ENCODE measurements at regions not wholly inside any gene's neighbourhood (a gene's known extent, or its start where the extent isn't known, plus 50 kb on each side); places are given as distances from the start of the nearest gene placed in this dataset.

DNA sequence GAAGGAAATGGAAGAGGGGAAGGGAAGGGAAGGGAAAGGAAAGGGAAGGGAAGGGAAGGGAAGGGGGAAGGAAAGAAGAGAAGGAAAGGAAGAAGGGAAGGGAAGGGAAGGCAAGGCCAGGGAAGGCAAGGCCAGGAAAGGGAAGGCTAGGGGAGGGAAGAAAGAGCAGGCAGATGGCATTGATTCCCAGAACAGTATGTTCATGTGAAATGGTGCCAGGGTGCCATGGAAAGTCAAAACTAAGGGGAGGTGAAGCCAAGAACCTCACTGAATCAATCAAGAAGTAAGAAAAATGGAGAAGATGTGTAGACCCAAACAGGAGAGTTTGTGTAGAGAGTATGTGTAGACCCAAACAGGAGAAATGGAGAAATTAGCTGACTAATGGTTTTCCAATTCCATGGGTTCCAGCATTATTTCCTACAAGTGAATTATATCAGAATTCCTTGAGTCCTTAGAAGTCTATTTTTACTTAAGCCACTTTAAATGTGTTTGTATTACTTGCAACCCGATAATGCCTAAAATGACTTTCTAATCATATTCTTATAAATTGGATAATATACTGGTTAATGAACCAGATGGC, 367.6 kb downstream of the TXNL1 start:
- DNase-seq, result no peak

DNA sequence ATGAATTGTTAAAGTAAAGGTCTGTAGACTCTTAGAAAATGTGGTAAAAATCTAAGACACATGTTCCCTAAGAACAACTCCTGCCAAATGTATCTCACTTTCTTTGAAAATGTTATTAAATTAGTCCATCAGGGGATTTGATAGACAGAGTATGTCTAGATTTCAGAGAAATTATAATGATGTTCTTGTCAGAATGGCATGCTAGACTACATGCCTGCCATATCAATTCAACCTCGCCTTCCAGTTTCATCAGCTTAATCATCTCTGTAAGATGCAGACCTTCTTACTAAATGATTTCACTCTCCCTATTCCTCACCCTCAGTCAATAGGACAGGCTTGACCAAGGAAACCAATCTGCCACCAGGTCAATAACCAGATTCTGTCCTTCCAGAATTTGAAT, 368.4 kb downstream of the TXNL1 start:
- DNase-seq, result no peak

DNA sequence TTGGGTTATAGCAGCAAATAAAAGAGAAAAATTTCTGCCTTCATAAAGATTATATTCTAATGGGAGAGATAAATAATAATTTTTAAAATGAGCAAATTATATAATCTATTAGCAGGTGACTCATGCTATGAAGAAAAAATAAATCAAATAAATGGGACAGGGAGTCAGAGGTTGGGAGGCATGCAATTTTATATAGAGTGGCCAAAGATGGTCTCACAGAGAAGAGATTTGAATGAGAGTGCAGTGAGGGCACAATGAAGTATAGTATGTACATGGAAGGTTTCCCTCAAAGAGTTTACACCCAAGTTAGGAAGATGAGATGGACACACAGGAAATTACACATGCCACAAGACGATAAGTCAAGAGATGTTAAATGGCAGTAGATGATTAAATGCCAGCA, 369.4 kb downstream of the TXNL1 start:
- no peak for DNase-seq

DNA sequence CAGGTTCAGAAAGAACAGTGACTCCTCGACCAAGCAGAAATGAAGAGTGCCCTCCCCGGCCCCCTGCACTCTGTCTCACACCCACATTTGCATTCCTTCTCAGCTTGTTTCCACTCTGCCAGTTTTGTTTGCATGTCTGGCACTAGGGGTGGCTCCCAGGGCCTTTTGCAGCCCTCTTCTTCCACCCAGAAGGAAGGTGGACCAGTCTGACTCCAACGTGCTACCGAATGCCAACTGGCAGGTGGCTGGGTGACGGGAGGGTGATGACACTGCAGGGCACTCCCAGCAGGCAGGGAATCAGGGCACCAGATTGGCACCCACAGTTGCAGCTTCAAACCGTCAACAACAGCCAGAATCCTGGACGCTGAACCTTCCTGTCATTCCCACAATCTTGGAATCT, 371.1 kb downstream of the TXNL1 start:
- DNase-seq, result no peak

DNA sequence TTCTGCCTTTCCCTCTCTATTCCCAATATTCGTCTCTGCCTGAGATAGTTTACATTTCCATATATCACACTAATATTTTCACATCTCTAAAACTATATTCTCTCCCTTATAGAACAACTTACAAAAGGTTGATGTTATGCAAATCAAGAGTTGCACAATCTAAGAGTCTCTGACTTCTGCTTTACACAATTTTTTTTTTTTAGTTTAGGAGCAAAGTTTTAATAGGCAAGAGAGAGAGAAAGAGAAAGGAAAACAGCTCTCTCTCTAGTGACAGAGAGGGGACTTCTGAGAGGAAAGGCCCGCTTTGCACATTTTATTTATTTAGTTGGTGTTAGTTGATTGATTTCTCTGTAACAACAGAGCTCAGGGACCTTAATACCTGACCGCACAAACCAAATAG, 380.2 kb downstream of the TXNL1 start:
- DNase-seq, result no peak

DNA sequence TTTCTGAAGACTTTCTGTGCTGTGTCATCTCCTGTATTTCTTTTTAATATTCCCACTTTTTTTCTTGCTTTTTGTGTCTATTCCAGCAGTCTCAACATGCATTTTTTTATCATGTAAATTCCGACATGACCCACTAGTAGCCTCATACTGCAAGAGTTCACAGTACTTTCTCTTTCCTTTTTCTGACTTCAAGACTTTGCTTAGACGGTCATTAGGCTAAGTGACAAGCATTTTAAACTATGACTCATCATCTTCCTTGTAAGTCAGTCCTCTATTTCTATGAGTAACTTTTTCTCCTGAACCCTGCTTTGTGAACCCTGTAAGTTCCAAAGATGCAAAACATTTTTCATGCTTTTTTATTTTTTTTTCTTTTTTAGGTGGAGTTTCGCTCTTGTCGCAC, 381.2 kb downstream of the TXNL1 start:
- no peak for DNase-seq

DNA sequence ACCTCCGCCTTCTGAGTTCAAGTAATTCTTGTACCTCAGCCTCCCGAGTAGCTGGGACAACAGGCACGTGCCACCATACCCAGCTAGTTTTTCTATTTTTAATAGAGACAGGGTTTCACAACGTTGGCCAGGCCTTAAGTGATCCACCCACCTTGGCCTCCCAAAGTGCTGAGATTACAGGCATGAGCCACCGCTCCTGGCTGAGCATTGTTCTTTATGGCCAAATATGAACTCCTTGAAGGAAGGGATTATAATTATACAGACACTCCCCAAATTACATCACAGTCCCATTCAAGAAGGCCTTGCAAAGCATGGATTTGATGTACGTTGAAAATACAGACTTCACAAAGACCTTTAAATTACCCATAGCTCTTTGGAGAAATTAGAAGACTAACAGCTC, 381.7 kb downstream of the TXNL1 start:
- no peak for DNase-seq

DNA sequence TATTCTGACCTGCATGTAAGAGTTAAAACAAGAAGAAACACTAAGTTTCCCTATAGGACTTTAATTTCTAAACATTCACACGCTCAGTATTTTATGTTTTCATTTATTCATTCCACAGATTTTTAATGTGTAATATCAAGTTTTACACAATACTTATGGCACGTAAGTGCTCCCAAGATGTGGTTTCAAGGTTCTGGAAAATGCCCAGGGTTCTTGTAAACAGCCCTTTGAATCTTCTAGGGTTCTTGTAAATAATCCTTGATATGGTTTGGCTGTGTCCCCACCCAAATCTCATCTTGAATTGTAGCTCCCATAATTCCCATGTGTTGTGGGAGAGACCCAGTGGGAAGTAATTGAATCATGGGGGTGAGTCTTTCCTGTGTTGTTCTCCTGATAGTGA, 383.0 kb downstream of the TXNL1 start:
- no peak for DNase-seq

DNA sequence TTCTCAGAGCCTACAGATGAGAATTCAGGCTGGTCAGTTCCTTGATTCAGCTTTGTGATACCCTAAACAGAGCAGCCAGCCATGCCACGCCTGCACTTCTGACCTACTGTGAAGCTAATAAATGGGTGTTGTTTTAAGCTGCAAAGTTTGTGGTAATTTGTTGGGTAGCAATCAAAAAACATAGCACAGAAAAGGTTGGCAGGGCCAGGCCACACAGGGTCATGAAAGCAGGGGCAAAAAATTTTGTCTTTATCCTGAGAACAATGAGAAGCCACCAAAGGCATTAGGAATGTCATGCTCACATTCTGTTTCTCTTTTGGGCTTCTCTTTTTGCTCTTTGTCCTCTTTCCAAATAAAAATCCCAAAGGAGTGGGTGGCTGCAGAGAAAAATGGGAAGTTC, 385.9 kb downstream of the TXNL1 start:
- no peak for DNase-seq

DNA sequence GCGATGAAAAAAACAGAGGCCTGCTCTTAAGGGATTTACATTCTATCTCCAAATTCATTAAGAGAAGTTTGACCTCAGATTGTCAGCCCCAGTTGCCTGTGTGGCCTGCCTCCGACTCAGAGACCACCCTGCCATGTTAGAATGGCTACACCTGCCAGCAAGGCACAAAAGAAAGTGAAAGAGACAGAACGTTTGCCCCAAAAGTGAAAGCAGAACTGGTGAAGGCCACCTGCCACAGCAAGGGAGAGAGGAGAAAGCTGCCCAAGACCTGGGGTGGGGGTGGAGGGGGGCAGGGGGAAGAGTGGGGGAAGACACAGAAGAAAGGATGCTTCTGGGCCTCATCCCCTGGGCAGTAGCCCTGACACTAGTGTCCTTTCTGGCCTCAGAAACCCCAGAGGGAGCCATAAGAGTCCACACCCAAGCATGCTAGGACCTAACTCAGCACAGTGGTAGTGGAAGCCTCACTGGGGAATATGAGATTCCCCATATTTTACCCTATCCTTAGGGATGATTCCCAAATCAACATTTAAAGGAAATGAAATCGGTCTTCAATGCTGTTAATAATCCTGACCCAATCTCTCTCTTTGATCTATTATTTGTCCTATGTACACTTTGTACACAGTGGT, 389.7 kb downstream of the TXNL1 start:
- DNase-seq, result no peak

DNA sequence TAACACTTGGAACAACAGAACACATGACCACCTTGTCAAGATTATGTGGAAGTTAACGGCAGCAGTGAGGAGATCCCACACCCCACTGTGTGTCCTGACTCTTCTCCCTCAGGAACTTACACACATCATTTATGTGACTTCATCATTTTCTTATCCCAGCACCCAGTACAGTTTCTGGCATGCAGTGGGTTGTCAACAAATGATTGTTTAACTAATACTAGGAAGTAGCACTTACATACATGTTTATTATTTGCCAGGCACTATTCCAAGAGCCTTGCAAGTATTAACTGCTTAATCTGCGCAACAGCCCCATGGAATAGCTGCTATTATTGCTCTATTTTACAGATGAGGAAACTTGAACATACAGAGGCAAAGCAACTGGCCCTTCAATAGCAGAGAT, 391.5 kb downstream of the TXNL1 start:
- DNase-seq, result no peak

DNA sequence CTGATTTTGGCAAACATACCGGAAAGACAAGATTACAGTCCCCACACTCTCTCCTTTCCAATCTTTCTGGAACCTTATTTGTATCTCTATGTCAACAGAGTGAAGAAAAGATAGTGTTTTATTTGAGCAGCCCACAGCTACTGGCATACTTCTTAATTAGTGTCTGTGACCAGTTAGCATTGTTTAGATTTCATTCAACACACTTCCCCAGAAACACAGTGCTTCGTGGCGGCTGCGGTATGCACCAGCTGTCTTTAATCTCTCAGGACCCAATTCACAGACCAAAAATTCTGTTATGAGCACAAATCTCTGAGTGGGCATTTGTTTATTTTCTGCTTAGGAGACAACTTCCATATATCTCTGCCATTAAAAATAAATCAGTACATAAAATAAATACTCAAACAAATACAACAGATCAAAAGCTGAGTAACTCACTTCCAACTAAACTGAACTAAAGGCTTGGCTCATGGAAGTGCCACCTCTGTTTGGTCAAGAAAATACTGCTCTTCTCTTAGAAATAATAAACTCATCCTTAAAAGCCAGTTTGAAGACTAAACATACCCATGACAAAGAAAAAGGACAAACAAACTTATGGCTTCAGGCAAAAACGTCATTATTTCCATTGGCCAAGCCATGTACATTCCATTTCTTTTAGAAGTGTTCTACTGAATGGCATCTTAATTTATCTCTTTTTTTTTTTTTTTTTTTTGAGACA, 392.4 kb downstream of the TXNL1 start:
- no peak for DNase-seq

DNA sequence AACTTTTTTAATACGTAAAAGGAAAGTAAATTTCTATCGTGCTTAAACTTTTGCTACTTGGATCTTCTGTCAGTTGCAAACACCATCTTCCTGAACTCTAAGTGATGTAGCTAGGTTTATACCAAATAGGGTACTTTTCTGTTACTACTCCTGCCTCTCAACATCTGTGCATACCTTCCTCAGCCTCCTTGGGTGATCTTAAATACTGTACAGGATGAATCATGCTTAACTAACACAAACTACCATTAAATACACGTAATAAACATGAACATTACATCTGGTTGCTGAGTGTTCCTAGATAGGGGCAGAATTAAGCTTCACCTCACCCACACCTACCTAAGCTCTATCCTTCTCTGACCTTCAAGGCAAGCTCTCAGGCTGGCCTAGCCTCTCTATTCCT, 398.0 kb downstream of the TXNL1 start:
- DNase-seq, result no peak

DNA sequence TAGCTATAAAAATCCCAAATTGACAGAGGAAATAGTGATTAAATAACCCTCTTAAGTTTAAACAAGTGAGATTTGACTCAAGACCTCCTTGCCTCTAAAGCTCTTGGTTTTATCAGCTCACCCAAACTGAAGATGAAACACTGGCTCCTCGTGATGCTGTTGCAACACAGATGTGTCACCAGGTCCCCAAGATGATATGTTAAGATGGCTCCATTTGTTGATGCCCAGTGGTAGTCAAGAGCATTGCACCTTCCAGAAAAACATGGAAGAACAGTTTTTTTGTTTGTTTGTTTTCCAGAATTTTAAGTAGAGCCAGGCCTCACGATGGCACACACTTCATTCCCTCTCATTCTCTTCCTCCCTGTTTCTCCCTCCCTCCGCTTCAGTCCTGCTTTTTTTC, 399.8 kb downstream of the TXNL1 start:
- DNase-seq, result no peak

DNA sequence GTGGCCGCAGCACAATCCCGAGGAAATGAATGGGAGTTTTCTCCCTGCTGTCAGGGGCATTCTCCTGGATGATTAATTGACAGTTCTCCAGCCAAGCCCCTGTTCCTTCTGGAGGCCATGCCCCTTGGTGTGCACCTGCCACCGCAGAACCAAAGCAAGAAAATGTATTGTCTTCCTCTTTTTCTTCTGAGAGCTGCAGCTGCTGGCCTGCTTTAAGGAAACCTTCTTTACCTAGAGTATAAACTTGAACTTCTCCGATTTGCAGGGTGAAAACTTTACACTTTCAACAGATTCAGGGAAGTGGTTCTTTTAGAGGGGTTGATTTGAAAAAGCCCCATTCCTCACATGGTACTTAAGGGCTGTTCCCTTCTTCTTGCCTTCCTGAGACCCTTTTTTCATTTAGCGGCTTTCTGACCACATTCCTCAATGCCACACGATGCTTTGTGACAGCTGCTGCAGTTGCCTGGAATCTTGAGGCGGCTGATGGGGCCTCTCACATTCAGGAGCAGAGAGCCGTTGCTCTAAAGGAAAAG, 402.8 kb downstream of the TXNL1 start:
- DNase-seq, result no peak

DNA sequence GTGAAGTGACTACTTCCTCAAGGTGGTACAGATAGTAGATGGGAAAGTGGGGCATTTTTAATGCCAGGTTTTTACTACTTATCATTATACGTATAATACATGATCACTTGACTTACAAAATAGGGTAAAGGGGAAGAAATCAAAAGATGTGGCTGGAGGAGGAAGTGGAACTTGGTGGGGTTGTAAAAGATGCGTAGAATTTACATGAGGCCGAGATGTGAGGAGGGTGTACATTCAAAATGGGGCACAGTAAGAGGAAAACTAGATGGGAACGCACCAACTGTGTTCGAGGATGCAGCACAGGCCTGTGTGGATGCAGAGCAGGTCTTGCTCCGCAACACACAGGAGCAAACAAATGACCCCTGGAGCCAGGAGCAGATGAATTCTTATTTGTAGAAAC, 403.3 kb downstream of the TXNL1 start:
- DNase-seq, result no peak

DNA sequence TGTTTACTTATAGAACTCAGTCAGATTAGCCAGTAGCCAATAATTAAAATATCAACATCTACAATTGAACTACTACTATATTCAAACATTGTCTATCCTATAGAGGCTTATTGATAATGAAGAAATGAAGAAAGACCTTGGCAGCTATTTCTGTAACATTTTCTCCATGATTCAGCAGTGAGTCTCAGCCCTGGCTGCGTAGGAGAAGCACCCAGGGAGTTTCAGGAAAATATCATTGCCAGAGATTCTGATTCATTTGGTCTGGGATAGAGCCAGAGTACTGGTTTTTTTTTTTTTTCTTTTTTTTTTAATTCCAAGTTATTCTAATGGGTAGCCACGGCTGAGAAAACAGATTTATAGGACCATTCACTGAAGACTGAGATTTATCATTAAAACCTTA, 404.8 kb downstream of the TXNL1 start:
- DNase-seq, result no peak

DNA sequence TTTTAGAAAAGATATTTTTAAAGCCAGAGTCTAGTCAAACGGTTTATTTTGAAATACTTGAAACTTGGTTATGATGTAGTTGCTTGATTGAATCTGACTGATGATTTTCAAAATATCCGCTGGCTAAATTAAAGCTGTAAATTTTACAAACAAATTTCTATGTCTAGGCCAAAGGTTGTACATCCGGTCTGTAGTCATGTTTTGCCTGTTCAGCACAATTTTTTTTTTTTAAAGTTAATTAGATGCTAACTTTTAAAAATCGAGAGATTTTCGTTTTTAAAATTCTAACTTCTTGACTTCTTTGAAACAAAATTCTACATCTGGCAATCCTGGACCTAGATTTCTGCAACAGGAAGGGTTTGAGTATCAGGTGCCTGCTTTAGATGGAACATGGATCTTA, 412.4 kb downstream of the TXNL1 start:
- DNase-seq, result no peak

DNA sequence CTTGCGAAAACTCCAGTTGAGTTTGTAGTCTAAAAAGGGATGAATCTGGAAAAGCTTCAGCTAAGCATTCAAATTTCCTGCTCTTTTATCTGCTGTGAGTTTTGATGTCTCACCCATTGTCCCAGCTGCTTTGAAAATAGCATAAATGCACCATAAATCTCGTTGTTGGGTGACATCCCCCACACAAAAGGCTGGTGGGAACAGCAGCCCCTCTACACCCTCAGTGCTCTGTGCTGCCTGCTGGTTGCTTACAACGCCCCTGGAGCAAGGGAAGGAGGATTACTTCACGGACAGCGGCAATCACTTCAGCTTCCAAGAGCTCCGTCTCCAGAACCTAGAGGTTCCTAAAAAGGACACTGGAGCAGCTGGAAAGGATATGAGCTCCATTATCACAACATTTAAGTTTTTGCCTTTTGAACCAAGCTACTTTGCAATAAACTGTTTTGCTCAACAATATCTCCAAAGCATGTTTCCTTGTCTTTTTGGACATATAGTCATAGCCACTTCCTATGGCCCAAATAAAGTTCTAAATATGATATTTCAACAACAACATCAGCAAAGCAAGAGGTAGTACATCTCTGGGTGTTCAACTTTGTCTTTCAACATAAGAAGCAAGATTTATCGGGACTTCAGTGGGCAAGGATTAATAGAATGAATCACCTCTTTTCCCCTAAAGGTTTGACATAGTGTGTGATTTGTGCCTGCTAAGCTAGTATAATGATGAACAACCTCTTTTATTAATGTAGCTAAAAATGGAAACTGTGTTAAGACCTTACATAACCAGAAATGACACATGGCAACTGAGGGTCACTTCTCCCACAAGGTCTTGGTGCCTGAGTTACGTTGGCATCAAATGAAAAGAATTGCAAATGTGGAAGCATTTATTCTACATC, 413.5 kb downstream of the TXNL1 start:
- no peak for DNase-seq

DNA sequence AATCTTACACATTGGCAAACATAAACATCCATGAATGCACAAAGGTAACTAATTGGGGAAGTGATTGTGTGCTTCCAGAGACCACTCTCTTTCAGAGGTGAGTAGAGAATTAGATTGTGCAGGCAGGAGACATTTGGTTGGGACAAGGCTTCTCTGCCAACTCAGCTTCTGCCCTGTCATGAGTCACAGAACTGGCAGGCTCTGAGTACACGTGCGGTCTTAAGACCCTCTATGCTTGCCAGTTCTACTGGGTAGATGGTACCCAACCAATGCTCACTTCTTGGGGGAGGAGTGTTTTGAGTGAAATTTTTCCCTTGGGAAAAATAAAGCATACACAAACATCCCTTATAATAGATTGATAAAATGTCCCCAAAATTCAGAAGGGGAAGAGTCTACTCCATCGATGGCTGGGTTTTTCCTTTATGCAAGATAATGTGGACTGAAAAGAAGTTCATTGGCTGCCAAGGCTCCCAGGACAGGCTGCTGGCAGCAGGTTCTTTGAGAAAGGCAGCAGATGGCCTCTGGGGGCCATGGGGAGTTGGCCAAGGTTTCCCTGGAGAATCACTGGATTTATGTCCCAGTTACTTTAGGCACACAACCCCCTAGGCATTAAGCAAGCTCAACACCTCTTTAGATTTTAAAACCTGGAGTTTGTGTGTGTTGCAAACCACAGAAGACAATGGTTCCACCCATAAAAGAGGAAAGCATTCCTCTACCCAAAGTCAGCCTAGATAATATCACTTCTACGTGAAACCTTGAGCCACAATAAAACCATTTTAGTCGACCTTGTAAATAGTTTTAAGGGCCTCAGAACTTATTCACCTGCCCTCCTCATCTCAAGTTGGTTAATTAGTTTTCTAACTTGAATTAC, 417.0 kb downstream of the TXNL1 start:
- peak; percentile 29 for DNase-seq

DNA sequence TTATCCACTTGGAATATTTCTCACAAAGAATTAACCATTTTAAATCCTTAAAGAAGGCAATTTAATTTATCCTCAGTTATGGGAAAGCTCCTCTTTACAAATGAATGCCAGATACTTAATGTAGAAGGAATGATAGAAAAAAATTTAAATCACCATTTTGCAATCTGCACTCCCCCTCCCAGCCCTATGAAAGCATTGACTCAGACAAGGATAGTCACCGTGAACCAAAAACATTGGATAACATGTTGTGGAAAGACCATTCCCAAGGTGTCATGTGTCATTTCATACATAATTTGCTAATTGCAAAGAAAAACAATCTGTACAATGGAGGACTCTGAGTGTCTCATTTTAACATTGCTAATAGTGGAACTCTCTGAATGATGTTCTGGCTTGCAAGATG, 421.0 kb downstream of the TXNL1 start:
- DNase-seq, result no peak

DNA sequence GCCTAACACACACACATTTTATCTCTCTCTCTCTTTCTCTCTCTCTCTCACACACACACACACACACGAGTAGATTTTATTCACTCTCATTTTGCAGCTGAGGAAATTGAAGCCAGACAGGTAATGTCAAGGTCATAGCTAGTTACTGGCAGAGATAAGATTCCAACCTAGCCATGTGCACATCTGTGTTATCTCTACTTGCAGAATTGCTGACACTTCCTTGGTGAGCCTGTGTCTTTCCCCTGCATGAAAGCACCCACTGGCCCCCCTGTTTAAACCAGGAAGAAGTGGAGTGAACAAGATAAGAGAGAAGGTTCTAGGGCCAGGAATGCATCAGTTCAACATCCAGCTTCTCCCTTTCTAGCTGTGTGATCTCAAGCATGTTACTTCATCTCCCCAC, 423.7 kb downstream of the TXNL1 start:
- DNase-seq, result no peak
